SKM-1 treated with dmso at 0.1 percent for 144 hours (cell line): ENCODE measurements at regions not wholly inside any gene's neighbourhood (a gene's known extent, or its start where the extent isn't known, plus 50 kb on each side); places are given as distances from the start of the nearest gene placed in this dataset.

Experiments used
- DNase-seq: peaks from one replicate; lab custom pipeline; 2025; ENCODE audit not compliant: unreplicated experiment; lab: John Stamatoyannopoulos, UW

GRCh38 chr2:145302886-145303285, 783.0 kb upstream of the ZEB2 start:
- DNase-seq, result no peak

DNA sequence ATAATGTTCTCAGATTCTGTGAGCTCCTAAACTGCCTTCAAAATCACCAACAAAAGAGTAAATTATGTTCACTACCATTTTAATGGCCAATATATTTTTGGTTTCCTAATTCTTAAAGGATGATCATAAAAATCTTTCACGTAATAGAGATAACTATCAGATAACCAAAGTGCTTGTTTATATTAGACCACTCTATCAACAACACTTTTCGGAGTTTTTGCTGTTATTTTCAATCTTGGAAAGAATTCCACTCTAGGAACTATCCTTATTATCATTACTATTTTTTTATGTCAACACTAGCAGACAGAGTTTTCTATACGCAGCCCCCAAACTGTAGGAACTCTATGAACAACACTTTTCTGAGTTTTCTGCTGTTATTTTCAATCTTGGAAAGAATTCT, 782.5 kb upstream of the ZEB2 start:
- DNase-seq, result no peak

DNA sequence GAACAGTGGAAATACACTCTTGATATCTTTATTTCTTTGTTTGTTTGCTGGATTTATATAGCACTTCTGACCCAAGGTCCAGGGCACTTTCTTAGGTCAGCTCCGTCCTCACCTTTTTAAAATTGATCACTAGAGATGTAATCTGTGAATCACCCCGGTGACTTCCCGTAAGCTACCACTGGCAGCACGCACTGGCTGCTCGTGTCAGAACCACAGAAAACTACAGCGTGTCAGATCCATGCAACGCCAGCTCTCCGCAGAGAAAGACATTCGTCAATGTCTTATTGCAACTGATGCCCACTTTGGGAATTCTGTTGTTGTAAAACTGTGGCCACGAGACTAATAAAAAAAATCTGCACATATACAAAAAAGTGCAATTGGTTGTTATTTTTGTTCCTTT, 779.4 kb upstream of the ZEB2 start:
- no peak for DNase-seq

GRCh38 chr2:145292166-145292565, 772.2 kb upstream of the ZEB2 start:
- no peak for DNase-seq

- no peak for DNase-seq
Observed at GRCh38 chr2:145290986-145291385, 771.1 kb upstream of the ZEB2 start.

GRCh38 chr2:145289946-145290345, 770.0 kb upstream of the ZEB2 start:
- no peak for DNase-seq

DNA sequence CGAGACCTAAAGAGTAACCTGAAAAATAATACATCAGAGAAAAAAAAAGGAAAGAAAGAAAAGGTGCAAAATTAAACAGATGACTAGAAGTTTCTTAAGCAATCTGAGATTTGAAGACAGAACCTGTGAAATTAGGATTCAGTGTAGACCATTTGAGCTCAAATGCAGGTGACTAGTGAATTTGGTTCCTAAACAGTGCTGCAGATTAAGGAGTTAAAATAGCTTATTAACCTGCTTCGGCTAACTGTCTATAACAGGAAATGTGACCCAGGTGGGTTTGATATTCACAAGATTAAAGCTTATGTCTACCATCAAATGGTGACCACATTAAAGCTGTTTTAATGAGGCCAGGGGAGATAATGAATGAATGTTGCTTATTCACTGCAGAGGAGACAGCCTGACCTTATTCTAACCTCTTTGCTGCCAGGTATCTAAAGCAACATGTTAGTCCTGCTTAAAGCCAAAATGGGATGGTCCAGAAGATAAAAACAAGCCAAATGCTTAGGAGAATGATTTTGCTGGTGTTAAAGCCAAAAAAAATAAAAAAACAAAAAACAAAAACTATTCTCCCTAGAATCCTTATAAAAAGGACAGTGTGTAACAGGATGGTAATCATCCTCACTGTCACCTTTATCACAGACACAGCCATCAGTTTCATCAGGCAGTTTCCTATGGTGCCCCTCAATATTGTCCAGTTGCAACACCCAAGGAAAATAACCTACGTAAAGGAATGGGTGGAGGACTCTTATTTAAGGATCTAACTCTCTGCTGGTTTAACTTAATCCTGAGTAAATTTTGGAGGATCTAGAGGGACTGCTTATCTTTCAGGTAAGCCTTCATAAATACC, 769.0 kb upstream of the ZEB2 start:
- DNase-seq, result no peak

DNA sequence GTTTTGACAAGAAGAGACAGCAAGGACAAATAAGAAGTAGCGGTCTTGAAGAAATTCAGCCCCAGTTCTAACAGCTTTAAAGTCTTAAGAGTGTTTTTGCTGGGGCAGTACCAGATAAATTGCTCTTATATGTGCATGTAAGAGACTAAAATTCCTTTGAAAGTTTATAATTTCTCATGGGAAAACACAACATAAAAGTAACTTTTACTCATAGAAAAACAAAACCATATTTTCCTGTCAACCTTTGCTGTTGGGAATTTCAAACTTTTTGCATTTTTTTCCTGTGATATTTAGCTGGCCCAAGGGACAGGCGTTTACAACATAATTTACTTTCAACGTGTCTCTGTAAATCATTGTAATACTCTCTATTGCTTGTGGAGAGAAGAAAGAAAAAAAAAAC, 767.8 kb upstream of the ZEB2 start:
- DNase-seq, result no peak

DNA sequence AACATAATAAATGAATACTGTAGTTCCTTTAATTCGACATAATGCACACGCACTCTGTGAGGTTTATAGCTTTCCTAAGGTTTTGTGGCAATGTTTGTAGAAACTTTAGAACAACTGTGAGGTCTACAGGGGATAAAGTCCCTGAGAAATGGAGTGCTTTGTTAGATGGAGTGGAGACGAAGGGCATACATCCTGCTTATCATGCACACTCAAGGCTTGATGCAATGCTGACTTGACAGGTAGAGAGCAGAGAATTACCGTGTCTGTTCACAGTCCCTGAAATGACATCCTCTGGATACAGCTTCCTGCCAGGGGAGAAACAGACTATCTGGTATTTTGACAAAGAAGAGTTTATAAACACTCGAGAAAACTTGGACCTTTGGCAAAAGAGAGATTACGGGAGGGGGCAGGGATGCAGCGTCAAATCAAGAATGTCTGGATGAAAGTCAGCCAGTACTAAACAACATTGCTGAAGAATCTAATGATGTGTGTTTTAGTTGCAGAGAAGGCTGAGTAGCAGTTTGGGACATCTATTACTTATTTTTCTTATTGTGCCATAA, 766.9 kb upstream of the ZEB2 start:
- DNase-seq, result no peak

GRCh38 chr2:145284551-145284950, 764.6 kb upstream of the ZEB2 start:
- no peak for DNase-seq

DNA sequence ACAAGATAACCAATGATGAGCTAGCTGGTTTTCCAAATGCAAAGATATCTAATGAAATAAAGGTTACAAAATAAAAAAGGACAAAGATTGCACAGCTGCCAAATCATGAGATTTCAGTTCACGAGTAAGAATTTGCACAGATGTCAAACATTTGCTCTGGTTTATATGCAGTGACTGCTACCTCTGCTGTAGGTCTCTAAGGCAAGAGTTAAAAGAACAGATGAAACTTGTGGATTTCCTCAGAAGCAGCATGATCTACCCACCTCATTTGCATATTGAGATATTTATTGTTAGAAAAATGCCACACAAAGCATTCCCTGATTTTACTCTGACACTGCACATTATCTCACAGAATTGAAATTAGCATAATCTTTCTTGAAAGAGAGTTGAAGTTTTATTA, 763.2 kb upstream of the ZEB2 start:
- no peak for DNase-seq

- DNase-seq, result no peak
Observed at GRCh38 chr2:145277922-145278321, 758.0 kb upstream of the ZEB2 start.

- DNase-seq, result no peak
Observed at GRCh38 chr2:145273840-145274239, 753.9 kb upstream of the ZEB2 start.

DNA sequence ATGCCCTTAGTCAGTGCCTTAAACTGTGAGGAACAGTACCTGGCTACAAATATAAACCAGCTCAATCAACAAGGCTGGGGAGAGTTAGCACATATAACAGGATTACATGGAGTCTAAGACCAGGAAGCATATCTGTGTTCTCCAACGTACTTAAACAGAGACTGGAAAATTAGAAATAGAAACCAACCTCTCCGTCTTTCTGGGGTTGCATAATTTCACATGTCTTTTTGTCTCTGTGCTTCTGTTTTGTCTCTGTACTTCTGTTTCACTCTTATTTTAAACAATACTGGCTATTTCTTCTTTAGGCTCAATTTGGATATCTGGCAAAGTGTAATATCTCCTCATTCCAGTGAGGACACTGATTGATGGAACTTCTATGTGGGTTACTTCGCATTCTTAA, 749.0 kb upstream of the ZEB2 start:
- no peak for DNase-seq

GRCh38 chr2:145267451-145267850, 747.5 kb upstream of the ZEB2 start:
- DNase-seq, result no peak

GRCh38 chr2:145265244-145265643, 745.3 kb upstream of the ZEB2 start:
- no peak for DNase-seq

DNA sequence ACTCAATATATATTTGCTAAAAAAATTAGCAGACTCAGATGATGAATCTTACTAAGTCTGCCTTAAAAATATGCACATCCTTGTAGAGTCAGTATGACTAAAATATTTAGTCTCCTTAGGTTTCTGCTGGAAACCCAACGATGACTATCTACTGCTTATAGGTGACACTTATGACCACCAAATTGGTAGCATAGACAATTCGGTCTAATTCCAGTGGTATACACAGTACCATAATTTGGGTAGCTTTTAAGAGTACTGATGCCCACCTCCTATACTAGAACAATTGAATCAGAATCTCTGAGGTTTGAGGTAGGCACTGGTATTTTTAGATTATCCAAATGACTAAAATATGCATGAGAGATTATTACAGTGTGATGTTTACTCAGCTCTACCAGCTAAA, 740.8 kb upstream of the ZEB2 start:
- no peak for DNase-seq

DNA sequence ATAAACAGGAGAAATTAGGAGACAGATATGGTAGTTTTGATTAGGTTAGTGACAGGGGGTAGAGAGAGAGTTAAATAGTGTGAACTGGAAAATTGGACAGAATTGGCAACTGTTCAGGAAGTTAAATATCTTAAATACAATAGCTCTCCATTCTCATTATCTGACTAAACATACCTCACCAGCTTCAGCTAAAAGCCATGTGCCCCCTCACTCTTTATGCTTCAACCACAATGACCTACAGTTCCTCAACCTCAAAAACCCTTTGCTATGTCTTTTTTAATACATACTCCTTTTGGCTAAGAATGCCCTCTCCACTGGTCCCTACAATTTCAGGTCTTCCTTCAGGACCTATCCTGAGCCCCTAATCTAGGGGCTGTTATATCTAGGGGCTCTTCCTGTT, 740.2 kb upstream of the ZEB2 start:
- DNase-seq, result no peak

- peak; percentile 73 for DNase-seq
Observed at GRCh38 chr2:145258903-145259579, 739.1 kb upstream of the ZEB2 start.

DNA sequence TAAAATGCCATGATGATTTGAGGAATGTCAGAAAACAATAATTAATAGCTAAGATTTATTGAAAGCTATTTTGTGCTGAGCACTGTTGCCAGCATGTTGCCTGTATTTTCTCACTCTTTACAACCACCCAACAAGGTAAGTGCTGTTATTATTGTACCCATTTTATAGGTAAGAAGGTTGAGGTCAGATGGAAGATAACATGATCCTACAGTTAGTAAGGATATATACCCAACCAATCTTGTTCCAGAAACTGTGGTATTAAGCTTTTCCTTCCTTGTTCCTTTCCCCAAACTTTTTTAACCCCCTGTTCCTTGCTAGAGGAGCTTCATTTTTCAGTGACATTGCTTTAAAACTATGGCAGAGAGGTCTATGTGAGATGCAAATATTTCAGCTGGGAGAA, 738.0 kb upstream of the ZEB2 start:
- no peak for DNase-seq

DNA sequence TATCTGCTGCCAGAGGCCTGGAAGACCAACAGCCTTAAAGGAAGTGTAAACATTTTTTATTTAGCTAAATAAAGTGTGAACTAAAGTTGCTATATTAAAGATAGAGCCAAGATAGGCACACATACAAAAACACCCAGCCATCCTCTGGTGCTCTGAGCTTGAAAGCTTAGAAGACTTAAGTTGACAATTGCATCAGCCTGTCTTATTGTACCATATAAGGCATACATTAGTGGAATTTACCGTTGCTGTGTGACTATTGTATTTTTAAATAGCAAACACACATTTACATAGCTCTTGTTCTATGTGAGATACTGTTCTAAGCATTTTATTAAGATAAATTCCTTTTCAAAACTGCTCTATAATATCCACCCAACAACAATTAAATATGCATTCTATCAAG, 736.6 kb upstream of the ZEB2 start:
- DNase-seq, result no peak

DNA sequence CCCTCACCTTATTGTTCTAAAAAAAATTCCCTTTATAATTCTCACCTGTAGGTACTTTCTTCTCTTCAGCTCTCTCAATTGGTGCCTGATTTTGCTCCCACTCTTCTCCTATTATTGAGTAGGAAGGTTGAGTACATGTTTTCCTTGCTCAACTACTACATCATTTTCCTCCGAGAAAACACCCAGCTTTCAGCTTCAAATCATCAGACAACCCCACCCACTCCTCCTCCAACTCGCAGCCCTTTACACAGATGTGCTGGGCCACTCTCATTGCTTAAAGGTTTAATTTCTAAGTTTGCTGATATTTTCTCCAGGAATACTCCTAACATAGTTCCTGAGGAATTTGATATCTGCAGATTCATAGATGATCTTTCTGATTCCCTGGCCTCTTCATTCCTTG, 734.4 kb upstream of the ZEB2 start:
- DNase-seq, result no peak
